Germinal center (tissue), 1 donor: ENCODE measurements at regions not wholly inside any gene's neighbourhood (a gene's known extent, or its start where the extent isn't known, plus 50 kb on each side); places are given as distances from the start of the nearest gene placed in this dataset.
"Not testable (repeated sequence)": the region's sequence is repeated elsewhere in the genome, so short reads cannot be mapped to it uniquely, and the experiment has no call there.

Source experiments
- DNase-seq: peaks from one replicate; pipeline ENCODE4 v3.0.0; 2012; ENCODE audit warnings: mixed read lengths, low spot score

DNA sequence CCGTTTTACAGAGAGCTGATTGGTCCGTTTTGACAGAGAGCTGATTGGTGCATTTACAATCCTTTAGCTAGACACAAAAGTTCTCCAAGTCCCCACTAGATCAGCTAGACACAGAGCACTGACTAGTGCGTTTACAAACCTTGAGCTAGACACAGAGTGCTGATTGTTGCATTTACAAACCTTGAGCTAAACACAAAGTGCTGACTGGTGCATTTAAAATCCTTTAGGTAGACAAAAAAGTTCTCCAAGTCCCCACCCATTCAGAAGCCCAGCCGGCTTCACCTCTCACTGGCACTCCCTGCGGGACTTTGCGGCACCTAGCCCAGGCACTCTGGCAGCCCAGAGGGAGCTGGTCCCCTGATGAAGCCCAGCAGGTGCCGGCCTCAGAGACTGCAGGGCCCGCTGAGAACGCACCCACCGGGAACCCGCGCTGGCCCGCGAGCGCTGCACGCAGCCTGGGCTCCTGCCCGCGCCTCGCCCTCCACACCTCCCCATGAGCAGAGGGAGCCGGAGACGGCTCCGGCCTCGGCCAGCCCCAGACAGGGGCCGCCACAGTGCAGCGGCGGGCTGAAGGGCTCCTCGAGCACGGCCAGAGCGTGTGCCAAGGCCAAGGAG, 508.1 kb upstream of the CHAC2 start:
- no peak for DNase-seq

DNA sequence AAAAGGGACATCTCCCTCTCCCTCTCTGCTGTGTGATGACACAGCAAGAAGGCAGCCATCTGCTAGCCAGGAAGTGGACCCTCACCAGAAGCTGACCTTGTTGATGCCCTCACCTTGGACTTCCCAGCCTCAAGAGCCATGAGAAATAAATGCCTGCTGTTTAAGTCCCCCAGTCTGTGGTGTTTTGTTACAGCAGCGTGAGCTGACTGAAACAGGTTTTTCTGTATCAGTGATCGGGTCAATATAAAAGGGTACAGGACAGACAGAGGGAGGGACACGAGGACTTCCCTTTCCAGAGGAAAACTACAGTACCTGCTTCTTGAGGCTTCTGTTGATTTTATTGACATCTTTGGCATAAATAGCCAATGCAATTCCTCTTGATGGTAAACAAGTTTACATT, 510.3 kb upstream of the CHAC2 start:
- no peak for DNase-seq

DNA sequence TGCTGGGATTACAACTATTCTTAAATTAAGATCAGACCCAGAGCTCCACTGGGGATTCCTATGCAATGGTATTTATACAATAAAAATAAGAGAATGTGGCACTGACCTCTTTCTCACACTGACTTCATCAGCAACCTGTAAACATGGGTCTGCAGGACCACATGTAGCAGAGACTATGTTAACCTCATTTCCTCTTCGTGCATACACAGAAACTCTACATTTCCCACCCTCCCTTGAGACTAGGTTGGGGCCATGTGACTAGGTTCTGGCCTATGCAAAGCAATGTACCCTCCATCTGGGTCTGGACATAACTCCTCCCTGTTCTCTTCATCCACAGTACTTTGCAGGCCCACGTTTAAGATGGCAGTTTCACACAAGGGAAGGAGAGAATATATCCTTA, 514.4 kb upstream of the CHAC2 start:
- no peak for DNase-seq

DNA sequence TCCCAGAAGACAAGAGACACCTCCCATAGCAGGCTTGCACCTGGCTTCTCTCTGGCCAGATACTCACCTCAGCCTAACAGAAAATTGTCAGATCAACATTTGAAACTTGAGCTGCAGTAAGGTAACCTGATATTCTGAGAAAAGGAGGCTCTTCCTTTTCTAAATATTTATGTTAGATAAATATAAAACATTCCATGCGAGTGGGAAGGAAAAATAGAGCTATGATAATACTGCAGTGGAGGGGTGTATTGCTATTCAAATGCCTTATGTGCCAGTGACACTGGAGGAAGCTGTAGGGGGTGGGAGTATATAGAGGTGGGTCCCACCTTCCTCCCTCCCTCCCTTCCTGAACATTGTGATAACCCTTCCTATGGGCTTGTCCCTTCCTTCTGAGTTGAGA, 515.5 kb upstream of the CHAC2 start:
- DNase-seq: no peak

DNA sequence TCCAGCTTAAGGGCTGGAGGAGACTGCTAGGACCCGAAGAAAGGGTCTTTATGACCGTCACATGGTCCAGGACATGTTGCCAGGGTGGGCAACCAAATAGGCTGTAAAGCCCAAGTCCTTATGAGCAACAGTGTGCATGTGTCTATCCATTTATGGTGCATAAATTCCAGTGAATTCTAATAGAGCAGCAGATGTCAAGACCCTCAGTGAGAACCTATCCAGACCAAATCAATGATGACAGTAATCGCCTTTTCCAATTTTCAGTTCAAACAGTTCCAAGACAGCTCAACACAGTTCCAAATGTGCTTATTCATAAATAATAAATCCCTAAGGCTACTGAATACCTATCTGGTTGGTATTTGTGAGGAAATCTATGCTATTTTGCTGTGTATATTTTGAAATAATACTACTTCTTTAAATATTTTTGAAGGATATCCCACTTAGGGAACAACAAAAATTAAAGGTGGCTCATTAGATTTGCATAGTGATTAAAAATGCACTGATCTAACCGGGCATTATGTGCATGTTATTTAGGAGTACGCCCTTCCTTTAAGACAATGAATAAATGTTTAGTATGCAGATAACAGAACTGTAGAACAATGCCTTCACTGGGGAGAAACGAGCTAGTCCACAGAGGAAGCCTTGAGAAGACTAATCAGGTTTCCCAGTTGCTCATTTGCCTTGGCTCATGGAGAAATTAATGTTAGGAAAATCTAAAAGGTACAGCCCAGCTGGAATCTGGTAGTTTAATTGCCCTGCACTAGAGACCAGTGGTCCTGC, 519.5 kb upstream of the CHAC2 start:
- DNase-seq: no peak

DNA sequence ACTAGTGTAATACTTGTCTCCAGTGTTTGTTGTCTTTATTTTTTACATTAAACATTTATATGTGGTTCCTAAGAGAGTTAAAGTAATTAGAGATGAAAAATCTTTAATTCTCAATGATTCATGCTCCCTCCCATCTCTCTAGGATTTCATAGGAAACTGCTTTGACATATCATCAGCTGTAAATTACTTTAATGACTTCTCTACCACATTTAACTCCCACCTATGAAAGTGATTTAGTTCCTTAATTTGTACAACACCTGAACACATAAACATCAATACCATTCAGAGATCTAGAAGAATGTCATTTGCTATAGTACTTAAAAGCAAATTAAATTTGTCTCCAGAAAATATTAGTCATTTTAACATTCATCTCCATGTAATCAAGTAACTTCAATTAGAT, 524.2 kb upstream of the CHAC2 start:
- DNase-seq: no peak

DNA sequence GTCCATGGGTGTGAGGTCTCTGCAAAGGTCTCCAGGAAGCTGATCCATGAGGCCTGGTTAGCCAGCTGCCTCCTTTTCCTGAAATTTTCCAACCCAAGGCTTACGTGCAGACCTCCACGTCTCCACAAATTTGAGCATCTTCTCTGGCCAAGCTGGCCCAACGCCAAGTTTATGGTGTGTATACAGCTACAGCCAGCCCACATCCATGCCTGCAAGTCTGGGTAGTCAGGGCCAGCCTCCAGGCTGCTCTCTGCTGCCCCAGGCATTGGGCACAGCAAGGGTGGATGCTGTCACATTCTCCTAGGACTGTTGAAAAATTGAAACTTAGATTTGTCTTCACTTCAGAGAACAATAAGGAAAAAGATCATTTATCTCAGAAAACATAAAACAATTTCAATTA, 525.5 kb upstream of the CHAC2 start:
- DNase-seq: no peak

DNA sequence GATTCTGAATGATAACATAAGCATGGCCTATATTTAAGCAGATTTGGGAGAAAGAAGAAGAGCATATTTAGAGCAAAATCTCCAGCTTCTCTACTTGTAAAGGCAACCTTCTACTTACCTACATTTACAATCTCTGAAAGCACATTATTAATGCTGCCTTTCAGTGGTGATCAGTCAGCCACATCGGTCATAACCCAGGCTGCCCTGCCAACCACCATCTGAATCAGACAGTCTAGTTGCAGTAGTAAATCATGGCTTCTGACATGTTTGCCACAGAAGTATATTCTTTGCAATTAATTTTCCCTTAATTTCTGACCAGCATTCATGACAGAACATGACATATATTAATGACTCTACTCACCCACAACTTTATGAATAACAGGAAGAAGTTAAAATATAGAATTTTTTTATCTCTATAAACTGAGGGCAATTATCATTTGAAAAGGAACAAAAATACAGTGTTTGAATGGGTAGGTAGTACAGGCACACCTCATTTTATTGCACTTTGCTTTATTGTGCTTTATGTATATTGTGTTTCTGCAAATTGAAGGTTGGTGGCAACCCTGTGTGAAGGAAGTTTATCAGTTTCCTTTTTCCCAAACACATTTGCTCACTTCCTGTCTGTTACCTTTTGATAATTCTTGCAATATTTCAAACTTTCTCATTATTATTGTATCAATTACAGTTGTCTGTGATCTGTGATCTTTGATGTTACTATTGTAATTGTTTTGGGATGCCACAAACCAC, 531.6 kb upstream of the CHAC2 start:
- DNase-seq: no peak

DNA sequence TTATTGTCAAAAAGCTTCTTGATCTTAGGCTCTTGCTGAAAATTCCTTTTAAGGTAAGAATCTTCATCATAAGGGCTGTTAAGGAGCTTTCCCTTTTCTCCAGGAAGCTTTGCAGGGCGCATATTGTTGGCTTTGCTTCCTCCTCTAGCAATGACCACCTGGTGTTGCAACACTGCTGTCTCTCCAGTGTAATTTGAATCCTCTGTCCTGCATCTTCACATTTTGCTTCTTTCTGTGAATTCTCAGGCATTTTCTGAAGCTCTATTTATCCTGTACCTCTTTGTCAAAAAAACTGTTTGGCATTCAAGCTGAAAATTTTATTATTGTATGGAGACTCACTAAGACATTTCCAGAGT, 533.1 kb upstream of the CHAC2 start:
- no peak for DNase-seq

DNA sequence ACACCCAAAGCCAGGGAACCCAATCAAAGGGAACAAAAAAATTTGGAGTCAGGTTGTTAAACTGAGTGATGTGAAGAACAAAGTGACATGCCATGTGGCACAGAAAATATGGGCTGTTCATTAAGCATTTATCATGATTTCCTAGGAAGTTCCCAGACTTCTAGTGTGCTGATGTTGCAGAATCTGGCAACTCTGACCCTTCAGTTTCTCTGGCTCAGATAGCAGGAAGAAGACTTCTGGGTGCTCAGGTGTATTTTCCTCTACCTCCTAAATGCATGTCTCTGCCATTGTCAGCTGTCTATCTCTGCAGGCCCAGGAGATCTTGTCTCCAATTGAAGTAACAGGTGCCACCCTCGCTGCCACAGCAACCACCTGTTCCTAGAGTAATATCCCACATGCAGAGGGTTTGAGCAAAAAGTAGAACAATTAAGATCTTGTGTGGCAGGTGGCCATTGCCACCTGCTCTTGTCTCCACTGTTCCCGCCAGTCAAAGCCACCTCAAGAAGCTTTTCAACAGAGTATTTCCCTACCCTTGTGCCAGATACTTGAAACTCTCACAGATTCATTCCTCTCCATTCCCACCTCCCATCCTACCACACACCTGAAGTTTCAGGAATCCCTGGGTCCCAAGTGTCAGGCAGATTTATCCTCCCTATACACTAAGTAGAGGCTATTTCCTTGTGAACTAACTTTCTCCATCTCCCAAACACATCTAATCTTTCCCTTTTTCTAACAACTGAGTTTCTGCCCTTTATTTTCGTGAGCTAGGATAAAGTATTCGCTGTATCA, 533.7 kb upstream of the CHAC2 start:
- DNase-seq: no peak

DNA sequence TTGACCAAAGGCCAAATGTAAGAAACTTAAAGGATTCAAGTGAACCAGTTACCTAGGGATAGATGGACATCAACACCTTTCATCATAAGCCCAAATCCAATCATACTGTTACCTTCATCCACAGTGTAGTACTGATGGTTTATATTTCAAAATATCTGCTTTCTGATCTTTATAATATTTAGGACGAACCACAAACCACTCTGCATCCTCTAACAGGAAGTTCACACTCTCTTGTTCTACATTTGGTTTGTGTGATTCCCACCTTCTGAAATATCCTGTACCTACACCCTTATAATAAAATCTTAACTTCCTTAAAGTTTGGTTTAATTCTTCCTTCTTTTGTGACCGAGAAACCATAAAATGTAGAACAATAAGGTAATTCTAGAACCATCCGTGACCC, 535.7 kb upstream of the CHAC2 start:
- DNase-seq: no peak

DNA sequence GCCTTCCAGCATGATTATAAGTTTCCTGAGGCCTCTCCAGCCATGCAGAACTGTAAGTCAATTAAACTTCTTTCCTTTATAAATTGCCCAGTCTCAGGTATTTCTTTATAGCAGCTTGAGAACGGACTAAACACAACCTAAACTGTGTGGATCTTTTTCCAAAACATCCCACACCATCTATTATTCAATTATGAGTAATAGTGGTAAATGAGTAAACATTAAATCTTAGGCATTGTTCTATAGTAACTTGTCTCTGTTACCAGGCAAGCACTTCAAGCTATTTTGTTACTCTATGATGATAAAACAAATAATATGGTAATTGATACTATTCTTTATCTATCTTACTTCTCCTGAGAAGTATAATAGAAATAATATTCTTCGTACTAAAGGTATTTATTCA, 536.9 kb upstream of the CHAC2 start:
- DNase-seq: no peak

DNA sequence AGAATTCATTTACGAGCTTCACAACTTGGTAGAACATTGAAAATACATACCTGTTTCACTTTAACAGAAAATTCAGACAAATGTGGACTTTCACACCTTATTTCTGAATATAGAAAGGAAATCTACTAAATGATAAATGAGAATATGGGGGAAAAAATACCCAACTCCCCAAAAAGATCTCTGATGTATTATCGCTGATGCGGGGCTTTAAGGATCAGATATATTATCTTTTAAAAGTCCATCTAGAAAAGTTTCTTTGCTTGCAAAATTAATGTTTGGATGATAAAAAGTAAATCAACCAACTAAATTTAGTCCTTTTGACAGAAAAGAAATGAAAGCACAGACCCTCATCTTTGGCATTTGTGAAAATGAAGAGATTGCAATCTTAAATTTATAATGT, 540.1 kb upstream of the CHAC2 start:
- DNase-seq: no peak

DNA sequence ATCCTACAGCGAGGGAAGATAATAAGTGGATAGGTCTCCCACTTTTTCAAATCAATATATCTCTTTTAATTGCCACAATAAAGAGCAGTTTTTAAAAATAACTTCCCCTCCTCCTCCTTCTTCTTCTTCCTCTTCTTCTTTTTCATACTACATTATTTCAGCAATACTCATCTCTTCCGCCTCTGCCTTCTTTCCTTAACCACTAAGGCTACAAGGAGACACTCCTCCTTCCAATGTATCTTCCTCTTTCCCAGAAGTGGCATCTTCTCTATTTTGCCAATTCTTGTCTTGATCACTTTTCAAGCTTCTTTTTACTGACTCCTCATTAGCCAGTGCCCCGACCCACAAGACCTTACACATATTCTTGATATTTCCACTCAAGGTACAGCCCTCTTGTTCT, 546.6 kb upstream of the CHAC2 start:
- DNase-seq: no peak

DNA sequence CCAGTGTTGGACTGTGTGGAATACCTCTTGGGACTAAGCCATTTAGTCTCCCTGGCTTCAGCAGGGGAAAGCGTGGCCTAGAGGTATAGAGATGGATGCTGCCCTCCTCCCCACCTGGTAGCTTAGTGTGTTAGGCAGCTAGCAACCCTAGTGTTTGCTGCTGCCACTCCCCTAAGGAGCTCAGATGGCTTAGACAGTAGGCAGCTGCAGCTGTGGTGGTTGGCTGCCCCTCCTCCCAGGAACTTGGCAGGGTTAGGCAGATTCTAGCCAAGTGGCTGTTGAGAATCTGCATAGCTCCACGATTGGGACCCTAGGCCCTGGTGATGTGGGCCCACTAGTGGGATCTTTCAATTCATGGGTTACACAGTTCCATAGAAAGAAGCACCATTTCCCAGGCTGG, 550.4 kb upstream of the CHAC2 start:
- DNase-seq: no peak

DNA sequence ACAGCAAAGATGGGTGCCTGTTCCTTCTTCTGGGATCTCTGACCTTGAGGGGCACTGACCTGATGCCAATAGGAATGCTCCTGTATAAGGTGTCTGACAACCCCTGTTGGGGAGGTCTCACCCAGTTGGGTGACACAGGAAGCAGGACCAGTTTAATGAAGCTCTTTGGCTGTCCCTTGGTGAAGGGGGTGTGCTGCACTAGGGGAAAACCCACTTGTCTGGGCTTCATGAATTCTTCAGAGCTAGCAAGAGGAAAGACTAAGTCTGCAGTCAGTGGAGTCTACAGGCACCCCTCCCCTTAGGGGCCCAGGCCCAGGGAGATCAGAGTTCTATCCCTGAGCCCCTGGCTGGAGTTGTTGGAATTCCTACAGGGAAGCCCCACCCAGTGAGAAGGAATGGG, 550.8 kb upstream of the CHAC2 start:
- no peak for DNase-seq

DNA sequence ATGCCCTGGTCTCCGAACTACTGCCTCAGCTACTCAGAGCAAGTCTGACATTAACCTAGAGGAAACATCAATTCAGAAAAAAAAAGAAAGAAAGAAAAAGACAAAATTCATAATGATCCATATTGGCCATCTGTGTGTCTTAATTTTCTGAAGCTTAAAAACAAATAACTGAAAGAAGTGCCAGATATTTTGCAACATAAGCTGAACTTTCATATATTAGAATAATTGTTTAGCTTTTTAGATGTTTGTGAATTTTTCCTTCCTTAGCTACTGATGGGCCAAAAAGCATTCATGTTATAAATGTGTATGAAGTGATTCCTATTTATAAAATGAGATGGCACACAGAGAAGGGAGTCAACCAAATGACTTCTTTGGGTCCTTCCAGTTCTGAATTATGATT, 555.0 kb upstream of the CHAC2 start:
- DNase-seq: no peak

DNA sequence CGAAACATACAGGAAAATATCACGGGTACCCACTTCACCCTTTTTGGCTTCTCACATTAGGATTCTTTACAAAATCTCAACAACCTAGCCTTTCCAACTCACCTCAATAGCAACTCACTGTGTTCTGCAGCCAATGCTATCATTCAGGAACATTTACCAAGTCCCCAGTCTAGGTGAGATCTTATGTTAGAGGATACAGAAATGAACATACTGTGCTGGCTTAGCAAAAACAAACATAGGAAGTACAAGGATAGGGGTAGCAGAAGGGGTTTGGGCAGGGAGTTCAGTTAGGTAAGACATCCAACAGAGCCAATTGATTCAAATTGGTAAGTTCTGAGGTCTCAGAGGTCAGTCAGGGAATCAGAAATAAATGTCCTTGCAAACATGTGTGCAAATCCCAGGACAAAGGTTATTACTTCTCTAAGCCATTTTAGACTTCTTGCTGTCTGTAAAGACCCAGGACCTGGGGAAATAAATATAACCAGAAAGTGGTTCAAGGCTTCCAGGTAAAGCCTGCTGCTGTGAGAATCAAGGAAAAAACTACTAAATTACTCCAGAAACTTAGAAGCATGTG, 556.3 kb upstream of the CHAC2 start:
- DNase-seq: no peak

DNA sequence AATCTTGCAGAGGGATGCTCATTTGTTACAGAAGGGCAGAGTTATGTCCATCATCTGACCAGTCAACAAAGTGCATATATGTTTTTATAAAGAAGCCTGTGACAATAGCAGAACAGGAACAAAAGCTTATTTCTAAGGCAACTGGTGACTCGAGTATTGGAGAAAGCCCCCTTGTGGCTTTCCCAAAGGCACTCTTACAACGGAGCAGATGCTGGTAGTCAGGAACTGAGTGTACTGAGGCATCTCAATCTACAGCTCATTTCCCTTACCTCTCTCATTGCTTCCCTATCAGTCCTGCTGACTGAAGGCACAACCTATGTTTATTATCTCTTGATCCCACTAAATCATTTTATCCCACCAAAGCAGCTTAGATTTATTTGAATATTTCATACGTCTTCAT, 557.1 kb upstream of the CHAC2 start:
- DNase-seq: no peak

DNA sequence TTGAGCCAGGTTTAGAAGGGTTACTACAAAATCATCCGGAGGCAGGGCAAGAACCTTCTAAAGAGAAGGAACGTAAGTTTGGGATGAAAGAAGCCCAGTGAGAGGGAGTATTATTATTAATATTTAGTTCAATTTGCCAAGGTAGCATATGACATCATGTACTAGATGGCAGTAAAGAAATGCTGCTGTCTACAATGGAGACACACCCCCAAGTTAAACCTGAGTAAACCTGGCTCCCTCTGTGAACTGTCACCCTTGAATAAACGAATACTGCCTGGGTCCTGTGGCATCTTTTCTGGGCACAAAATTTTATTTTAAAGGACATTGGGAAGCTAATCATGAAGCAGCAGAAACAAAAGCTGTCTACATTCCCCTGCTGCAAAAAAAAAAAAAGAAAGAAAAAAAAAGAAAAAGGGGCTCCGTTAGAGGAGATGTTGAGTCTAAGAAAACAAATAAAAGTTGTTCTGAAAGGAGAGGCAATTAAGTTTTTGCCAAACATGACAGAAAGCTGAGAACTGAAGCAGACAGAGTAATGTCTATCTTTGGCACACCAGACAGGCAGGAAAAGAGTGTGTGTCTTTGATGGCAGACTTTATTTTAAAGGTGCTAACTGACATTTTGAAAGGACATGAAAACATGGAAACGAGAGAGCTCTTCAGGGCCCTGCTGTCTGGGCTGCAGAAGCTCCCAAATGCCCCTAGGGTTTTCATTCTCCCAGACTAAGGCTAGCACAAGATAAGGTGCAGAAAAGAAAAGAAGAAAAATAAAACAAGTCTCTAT, 557.7 kb upstream of the CHAC2 start:
- DNase-seq: no peak

DNA sequence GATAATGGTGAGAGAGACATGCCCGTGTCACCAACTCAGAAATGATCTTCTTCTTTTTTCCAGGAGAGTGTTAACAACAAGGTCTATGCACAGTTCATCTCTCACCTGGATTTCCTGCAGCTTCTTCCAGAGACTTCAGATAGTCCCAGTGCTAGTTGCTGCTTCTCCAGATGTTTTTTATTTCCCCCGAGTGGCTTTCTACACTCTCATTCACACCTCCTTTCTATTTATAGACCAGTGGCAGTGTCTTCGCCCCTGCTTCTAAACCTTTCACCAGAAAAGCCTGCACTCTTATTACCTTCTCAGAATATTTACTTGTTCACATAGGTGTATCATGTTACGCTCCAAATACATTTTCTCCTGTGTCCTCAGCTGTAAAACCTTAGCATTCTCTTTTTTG, 558.8 kb upstream of the CHAC2 start:
- DNase-seq: no peak

DNA sequence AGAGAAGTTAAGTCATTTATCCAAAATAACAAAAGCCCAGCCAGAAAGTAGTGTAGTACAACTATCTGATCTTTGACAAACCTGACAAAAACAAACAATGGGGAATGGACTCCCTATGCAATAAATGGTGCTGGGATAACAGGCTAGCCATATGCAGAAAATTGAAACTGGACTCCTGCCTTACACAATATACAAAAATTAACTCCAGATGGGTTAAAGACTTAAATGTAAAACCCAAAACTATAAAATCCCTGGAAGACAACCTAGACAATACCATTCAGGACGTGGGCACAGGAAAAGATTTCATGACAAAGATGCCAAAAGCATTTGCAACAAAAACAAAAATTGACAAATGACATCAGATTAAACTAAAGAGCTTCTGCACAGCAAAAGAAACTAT, 561.4 kb upstream of the CHAC2 start:
- not testable (repeated sequence) for DNase-seq
